Upper lobe of left lung (tissue), 6 donors: ENCODE measurements at regions not wholly inside any gene's neighbourhood (a gene's known extent, or its start where the extent isn't known, plus 50 kb on each side); places are given as distances from the start of the nearest gene placed in this dataset.

Experiments
- ATAC-seq, 2 donors: fragments of 200-7000 bp; cut with Tn5 transposase; one replicate each; pipeline ENCODE4 v1.9.1; 2022; ENCODE audit warnings: mild to moderate bottlenecking in 2 of 2, moderate library complexity in 2 of 2; ENCODE audit not compliant: low FRiP score in 2 of 2
- DNase-seq, 2 donors: peaks; one replicate each; pipeline ENCODE4 v3.0.0-alpha.2; 2019 to 2020
- H3K27ac ChIP-seq, 4 donors: fragments of 200-600 bp; sonication (generic); one replicate each; pipeline ENCODE4 v1.5.1; 2016 to 2019
- H3K27me3 ChIP-seq, 4 donors: fragments of 200-600 bp; sonication (generic); one replicate each; pipeline ENCODE4 v1.5.1; 2017 to 2019
- H3K36me3 ChIP-seq, 4 donors: fragments of 200-600 bp; sonication (generic); one replicate each; pipeline ENCODE4 v1.5.1; 2016 to 2019
- H3K4me1 ChIP-seq, 4 donors: fragments of 200-600 bp; sonication (generic); one replicate each; pipeline ENCODE4 v1.5.1; 2018 to 2019
- H3K4me3 ChIP-seq, 4 donors: fragments of 200-600 bp; sonication (generic); one replicate each; pipeline ENCODE4 v1.5.1; 2017 to 2019; ENCODE audit warnings: mild to moderate bottlenecking in 2 of 4, moderate library complexity in 1 of 4
- H3K9me3 ChIP-seq, 4 donors: fragments of 200-600 bp; sonication (generic); one replicate each; pipeline ENCODE4 v1.5.1; 2018 to 2019
- EP300 ChIP-seq, 4 donors: sonication (generic); formaldehyde crosslinking; IDR thresholded peaks; one replicate each; pipeline ENCODE4 v1.5.1; 2017; ENCODE audit warnings: antibody characterized with exemption in 4 of 4, control low read depth in 2 of 4
- POLR2A ChIP-seq, 4 donors: fragments of 450-650 bp; IDR thresholded peaks; one replicate each; pipeline ENCODE4 v1.5.1; 2016 to 2017; ENCODE audit warnings: antibody characterized with exemption in 4 of 4, mild to moderate bottlenecking in 2 of 4
- POLR2AphosphoS5 ChIP-seq, 2 donors: sonication (generic); formaldehyde crosslinking; IDR thresholded peaks; one replicate each; pipeline ENCODE4 v1.5.1; 2017; ENCODE audit warnings: antibody characterized with exemption in 2 of 2
- WGBS, 2 donors: methylation state at CpG; one replicate each; pipeline ENCODE4 v1.1.5; 2017 to 2018; 5-methylcytosine and 5-hydroxymethylcytosine counted together
- TF ChIP-seq, protein P1 (sequence below), 6 experiments: fragments of 450-650 bp in 4 of 6; fragments of 200-600 bp in 2 of 6; sonication (generic) in 2 of 6; IDR thresholded peaks; one replicate each; pipeline ENCODE4 v1.5.1; 2016 to 2019; ENCODE audit warnings: antibody characterized with exemption in 6 of 6
- donor health status: DM: no; HTN: no; CAD: no; lungs with moderate emphysema.
- donor health status: DM: no; HTN: yes; CAD: no; lungs with severe emphysema.

DNA sequence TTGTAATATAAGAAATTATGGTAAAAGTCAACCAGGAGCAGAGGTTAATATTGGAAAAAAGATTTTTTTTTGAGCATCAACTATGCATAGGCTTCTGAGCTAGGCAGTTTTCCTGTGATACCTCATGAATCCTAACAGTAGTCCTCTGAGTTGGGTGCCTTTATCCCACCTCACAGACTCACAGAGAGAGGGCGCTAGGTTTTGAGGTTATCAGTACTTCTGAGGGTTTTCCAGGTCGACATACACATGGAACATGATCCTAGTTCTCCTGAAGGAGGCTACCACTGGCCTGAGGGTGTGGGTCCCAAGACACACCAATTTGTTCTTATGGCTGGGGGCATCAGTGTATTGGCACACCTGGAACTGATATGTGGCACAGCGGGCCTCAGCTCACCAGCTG lies 358.8 kb upstream of the JAG1 start:
- Histone ChIP-seq H3K36me3 (no peaks in the 10 kb centered on the region), H3K4me1 (no peaks in the 10 kb centered on the region), H3K27me3 (no peaks in the 10 kb centered on the region), H3K27ac (no peak overlapping the region), H3K9me3 (peaks cover 0 to 4% (median 0%) of the 10 kb centered on the region in 4 donors), H3K4me3 (no peak overlapping the region)
- DNase-seq (no peak), ATAC-seq (no peak)
- WGBS, 2 donors, result 70 to 89% methylated on average over 3 of the region's 3 CpGs
- TF ChIP-seq, protein P1, sequence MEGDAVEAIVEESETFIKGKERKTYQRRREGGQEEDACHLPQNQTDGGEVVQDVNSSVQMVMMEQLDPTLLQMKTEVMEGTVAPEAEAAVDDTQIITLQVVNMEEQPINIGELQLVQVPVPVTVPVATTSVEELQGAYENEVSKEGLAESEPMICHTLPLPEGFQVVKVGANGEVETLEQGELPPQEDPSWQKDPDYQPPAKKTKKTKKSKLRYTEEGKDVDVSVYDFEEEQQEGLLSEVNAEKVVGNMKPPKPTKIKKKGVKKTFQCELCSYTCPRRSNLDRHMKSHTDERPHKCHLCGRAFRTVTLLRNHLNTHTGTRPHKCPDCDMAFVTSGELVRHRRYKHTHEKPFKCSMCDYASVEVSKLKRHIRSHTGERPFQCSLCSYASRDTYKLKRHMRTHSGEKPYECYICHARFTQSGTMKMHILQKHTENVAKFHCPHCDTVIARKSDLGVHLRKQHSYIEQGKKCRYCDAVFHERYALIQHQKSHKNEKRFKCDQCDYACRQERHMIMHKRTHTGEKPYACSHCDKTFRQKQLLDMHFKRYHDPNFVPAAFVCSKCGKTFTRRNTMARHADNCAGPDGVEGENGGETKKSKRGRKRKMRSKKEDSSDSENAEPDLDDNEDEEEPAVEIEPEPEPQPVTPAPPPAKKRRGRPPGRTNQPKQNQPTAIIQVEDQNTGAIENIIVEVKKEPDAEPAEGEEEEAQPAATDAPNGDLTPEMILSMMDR (IDR thresholded peaks at IDR 0.05), result no peak
- TF ChIP-seq EP300 (IDR thresholded peaks at IDR 0.05) (no peak), POLR2AphosphoS5 (IDR thresholded peaks at IDR 0.05) (no peak), POLR2A (IDR thresholded peaks at IDR 0.05) (no peak)

DNA sequence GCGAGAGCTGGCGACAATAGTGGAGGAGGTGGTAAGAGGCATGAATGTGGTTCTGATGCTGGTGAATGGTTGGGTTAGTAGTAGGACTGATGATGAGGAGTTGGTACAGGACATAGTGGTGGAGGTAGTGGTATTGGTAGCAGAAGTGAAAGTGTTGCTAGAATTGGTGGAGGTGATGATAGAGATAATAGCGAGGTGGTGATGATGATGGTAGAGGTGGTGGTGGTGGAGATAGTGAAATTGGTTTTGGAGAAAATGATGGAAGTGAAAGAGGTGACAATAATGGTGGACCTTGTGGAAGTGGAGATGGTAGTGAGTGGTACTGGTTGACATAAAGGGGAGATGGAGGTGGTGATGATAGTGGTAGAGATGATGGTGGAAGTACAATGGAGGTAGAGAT lies 360.2 kb upstream of the JAG1 start:
- H3K27me3 ChIP-seq, result no peaks in the 10 kb centered on the region
- ATAC-seq (no peak), DNase-seq (no peak)
- peaks cover 0 to 4% (median 0%) of the 10 kb centered on the region in 4 donors for H3K9me3 ChIP-seq
- H3K4me1 ChIP-seq, result no peaks in the 10 kb centered on the region
- TF ChIP-seq POLR2AphosphoS5 (IDR thresholded peaks at IDR 0.05), result no peak
- no peak for TF ChIP-seq POLR2A (IDR thresholded peaks at IDR 0.05)
- TF ChIP-seq EP300 (IDR thresholded peaks at IDR 0.05), result no peak
- H3K4me3 ChIP-seq, result no peak overlapping the region
- H3K36me3 ChIP-seq, result no peaks in the 10 kb centered on the region
- WGBS, 2 donors, result 93 to 95% methylated on average over 3 of the region's 3 CpGs
- H3K27ac ChIP-seq, result no peak overlapping the region

DNA sequence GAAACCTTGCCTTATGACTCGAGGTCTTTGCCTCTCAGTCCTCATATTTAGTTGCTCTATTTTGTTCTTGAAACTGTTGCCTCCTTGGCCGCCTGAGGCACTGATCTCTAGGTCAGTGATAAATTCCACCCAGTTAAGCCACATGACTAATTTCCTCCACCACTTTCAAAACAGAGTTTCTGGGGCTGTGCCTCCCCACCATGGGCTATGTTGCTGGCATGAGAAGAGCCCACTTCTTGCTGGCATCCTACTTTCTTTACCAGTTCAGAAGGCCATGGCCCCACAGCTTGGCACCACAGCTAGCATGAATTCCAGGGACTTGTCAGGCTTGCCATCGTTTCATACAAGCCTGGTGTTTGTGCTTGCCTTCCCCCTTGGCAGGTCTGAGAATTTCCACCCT lies 361.4 kb upstream of the JAG1 start:
- 63 to 76% methylated on average over 3 of the region's 3 CpGs for WGBS, 2 donors
- Histone ChIP-seq H3K36me3 (no peaks in the 10 kb centered on the region), H3K27ac (no peak overlapping the region), H3K9me3 (peaks cover 0 to 4% (median 0%) of the 10 kb centered on the region in 4 donors), H3K27me3 (no peaks in the 10 kb centered on the region), H3K4me3 (no peak overlapping the region), H3K4me1 (no peaks in the 10 kb centered on the region)
- DNase-seq (no peak), ATAC-seq (no peak)
- TF ChIP-seq, protein P1 (IDR thresholded peaks at IDR 0.05), result no peak
- TF ChIP-seq EP300 (IDR thresholded peaks at IDR 0.05), result no peak
- TF ChIP-seq POLR2A (IDR thresholded peaks at IDR 0.05), result no peak

DNA sequence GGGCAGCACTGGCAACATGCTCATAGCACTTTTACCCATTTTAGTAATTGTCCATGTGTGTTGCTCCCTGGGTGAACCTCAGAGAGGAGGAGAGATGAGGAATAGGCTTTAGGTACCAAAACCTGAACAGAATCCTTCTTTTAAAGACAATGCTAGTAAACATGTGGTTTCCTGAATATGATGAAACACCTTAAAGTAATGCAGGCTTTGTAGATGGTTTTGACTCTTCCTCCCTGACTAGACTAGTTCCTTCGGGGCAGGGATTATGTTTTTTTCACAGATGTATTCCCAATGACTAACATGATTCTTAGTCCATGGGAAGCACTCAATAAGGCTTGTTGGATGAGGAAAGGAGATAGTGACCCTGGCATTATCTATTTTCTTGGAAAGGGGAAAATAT lies 367.6 kb upstream of the JAG1 start:
- TF ChIP-seq POLR2A (IDR thresholded peaks at IDR 0.05) (no peak), EP300 (IDR thresholded peaks at IDR 0.05) (no peak), POLR2AphosphoS5 (IDR thresholded peaks at IDR 0.05) (no peak)
- TF ChIP-seq, protein P1 (IDR thresholded peaks at IDR 0.05), result no peak
- ATAC-seq, result no peak
- 88 to 100% methylated on average over 1 of the region's 1 CpG for WGBS, 2 donors
- Histone ChIP-seq H3K9me3 (no peaks in the 10 kb centered on the region), H3K27me3 (no peaks in the 10 kb centered on the region), H3K27ac (no peak overlapping the region), H3K4me3 (no peak overlapping the region), H3K4me1 (no peaks in the 10 kb centered on the region), H3K36me3 (no peaks in the 10 kb centered on the region)
- no peak for DNase-seq

DNA sequence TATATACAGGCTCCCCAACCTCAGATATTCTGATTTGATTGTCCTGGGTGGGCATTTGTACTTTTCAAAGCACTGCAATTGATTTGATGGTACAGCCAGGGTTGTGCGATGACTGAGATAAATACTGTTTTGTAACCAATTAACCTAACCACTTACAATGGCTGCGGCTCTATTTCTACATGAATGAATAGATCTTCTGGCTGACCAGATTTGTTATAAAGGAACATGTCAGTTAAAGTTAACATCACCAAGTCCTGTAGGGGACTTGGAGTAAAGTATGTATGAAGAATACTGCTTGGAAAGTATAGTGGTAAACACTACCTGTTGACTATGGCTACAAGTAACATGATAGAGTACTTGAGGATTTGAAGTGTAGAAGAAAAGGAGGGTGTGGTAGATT lies 369.2 kb upstream of the JAG1 start:
- no peak for ATAC-seq
- Histone ChIP-seq H3K27me3 (no peaks in the 10 kb centered on the region), H3K4me3 (no peak overlapping the region), H3K36me3 (no peaks in the 10 kb centered on the region), H3K4me1 (no peaks in the 10 kb centered on the region), H3K27ac (no peak overlapping the region), H3K9me3 (no peaks in the 10 kb centered on the region)
- WGBS, 2 donors, result 92 to 96% methylated on average over 2 of the region's 2 CpGs
- no peak for DNase-seq
- TF ChIP-seq EP300 (IDR thresholded peaks at IDR 0.05) (no peak), POLR2A (IDR thresholded peaks at IDR 0.05) (no peak), POLR2AphosphoS5 (IDR thresholded peaks at IDR 0.05) (no peak)
- TF ChIP-seq, protein P1 (IDR thresholded peaks at IDR 0.05), result no peak
